Transverse colon (tissue), 4 donors: ENCODE measurements at regions not wholly inside any gene's neighbourhood (a gene's known extent, or its start where the extent isn't known, plus 50 kb on each side); places are given as distances from the start of the nearest gene placed in this dataset.

Experiments
- DNase-seq: peaks from one replicate; pipeline ENCODE4 v3.0.0-alpha.2; 2019
- H3K27ac ChIP-seq, 4 donors: fragments of 200-600 bp; sonication (generic); 2 replicates each; pipeline ENCODE4 v1.5.1; 2016 to 2018; ENCODE audit warnings: inconsistent platforms in 4 of 4
- H3K27me3 ChIP-seq: fragments of 200-600 bp; sonication (generic); 2 replicates; pipeline ENCODE4 v1.5.1; 2017; ENCODE audit warnings: inconsistent platforms
- H3K36me3 ChIP-seq, 4 donors: fragments of 200-600 bp; sonication (generic); 2 replicates each; pipeline ENCODE4 v1.5.1; 2017 to 2019; ENCODE audit warnings: inconsistent platforms in 4 of 4
- H3K4me1 ChIP-seq, 4 donors: fragments of 200-600 bp; sonication (generic); 2 replicates each; pipeline ENCODE4 v1.5.1; 2017 to 2020; ENCODE audit warnings: inconsistent platforms in 4 of 4
- H3K4me3 ChIP-seq, 4 donors: fragments of 200-600 bp; sonication (generic); 1 replicate in 1 of 4; 2 replicates in 3 of 4; pipeline versions ENCODE4 v1.5.1 to v1.6.1; 2017 to 2019; ENCODE audit warnings: inconsistent platforms in 4 of 4
- H3K9me3 ChIP-seq, 2 donors: fragments of 200-600 bp; sonication (generic); 2 replicates each; pipeline ENCODE4 v1.5.1; 2017 to 2019; ENCODE audit warnings: inconsistent platforms in 2 of 2
- EP300 ChIP-seq: sonication (generic); formaldehyde crosslinking; IDR thresholded peaks from one replicate; pipeline ENCODE4 v1.6.1; 2017; ENCODE audit warnings: antibody characterized with exemption, low read depth
- POLR2A ChIP-seq: fragments of 450-650 bp; IDR thresholded peaks from one replicate; pipeline ENCODE4 v1.6.1; 2016; ENCODE audit warnings: antibody characterized with exemption, mild to moderate bottlenecking, moderate library complexity
- POLR2AphosphoS5 ChIP-seq, 3 donors: sonication (generic); formaldehyde crosslinking; IDR thresholded peaks; one replicate each; pipeline ENCODE4 v1.6.1; 2016; ENCODE audit warnings: antibody characterized with exemption in 3 of 3
- WGBS, 2 donors: methylation state at CpG; one replicate each; pipeline ENCODE4 v1.1.5; 2018; ENCODE audit warnings: low coverage in 1 of 2; 5-methylcytosine and 5-hydroxymethylcytosine counted together
- in situ Hi-C, 4 donors: fragments of 200-750 bp; cut with MboI; loops; one replicate each; pipeline versions ENCODE4 v1.15.0 to v1.15.1; 2017; ENCODE audit warnings: low sequenced_read_pairs in 3 of 4, low pct_ligation_motif_present in 1 of 4, low pct_unique_long_range_greater_than_20kb in 1 of 4
- intact Hi-C: fragments of 100-400 bp; cut with DNase I; formaldehyde crosslinking; loops from one replicate; pipeline ENCODE4 v1.15.1; 2023; ENCODE audit warnings: low total_unique reads
- TF ChIP-seq, protein P1 (sequence below), 5 experiments: fragments of 200-600 bp in 3 of 5; fragments of 450-650 bp in 2 of 5; sonication (generic) in 3 of 5; IDR thresholded peaks; 1 replicate in 2 of 5; 2 replicates in 3 of 5; pipeline ENCODE4 v1.5.1; 2016 to 2017; ENCODE audit warnings: antibody characterized with exemption in 5 of 5, inconsistent platforms in 3 of 5, mild to moderate bottlenecking in 2 of 5, moderate library complexity in 1 of 5

DNA sequence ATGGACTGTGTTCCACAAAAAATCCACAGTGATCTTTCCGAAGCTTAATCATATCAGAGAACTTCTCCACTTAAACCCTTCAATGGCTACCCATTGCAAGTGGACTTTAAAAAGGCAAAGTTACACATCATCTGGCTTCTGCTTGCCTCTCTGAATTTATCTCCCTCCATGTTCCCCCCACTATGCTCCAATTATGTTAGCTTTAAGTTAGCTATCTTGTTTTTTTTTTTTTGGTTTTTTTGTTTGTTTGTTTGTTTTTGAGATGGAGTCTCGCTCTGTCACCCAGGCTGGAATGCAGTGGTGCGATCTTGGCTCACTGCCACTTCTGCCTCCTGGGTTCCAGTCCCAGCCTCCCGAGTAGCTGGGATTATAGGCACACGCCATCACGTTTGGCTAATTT is 166.4 kb upstream of the ADGRL2 start:
- 90 to 96% methylated on average over 5 to 6 of the region's 6 CpGs for WGBS, 2 donors
- Histone ChIP-seq H3K9me3 (no peaks in the 10 kb centered on the region), H3K36me3 (no peaks in the 10 kb centered on the region), H3K27me3 (no peaks in the 10 kb centered on the region), H3K27ac (no peak overlapping the region), H3K4me3 (no peak overlapping the region), H3K4me1 (no peaks in the 10 kb centered on the region)
- in situ Hi-C loops (no loop called here), intact Hi-C loops (no loop called here)
- DNase-seq = no peak
- TF ChIP-seq POLR2AphosphoS5 (IDR thresholded peaks at IDR 0.05) (no peak), POLR2A (no peak), EP300 (no peak)
- TF ChIP-seq, protein P1, sequence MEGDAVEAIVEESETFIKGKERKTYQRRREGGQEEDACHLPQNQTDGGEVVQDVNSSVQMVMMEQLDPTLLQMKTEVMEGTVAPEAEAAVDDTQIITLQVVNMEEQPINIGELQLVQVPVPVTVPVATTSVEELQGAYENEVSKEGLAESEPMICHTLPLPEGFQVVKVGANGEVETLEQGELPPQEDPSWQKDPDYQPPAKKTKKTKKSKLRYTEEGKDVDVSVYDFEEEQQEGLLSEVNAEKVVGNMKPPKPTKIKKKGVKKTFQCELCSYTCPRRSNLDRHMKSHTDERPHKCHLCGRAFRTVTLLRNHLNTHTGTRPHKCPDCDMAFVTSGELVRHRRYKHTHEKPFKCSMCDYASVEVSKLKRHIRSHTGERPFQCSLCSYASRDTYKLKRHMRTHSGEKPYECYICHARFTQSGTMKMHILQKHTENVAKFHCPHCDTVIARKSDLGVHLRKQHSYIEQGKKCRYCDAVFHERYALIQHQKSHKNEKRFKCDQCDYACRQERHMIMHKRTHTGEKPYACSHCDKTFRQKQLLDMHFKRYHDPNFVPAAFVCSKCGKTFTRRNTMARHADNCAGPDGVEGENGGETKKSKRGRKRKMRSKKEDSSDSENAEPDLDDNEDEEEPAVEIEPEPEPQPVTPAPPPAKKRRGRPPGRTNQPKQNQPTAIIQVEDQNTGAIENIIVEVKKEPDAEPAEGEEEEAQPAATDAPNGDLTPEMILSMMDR (IDR thresholded peaks at IDR 0.05) = no peak

DNA sequence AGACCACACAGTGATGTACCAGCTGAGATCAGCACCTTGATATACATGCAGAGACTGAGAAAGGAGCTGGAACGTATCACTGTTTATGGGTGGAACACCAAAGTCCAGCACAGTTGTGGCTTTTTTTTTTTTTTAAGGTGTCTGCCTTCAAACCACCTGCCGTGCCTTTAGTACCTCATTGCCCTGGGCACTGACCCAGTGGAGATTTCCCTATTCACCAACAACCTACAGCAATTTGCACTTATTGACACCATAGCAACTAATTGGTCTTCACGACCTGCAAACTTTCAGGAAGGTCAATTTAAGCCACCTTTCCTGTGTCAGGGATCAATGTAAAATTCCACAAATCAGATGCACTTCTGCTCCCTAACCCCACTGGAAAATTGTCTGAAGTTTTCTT is 181.6 kb upstream of the ADGRL2 start:
- in situ Hi-C loops (no loop called here), intact Hi-C loops (no loop called here)
- Histone ChIP-seq H3K4me3 (no peak overlapping the region), H3K9me3 (no peaks in the 10 kb centered on the region), H3K27me3 (no peaks in the 10 kb centered on the region), H3K36me3 (no peaks in the 10 kb centered on the region), H3K4me1 (no peaks in the 10 kb centered on the region), H3K27ac (no peak overlapping the region)
- no peak for DNase-seq
- no peak for TF ChIP-seq POLR2A
- no peak for TF ChIP-seq EP300
- TF ChIP-seq POLR2AphosphoS5 (IDR thresholded peaks at IDR 0.05) = no peak
- TF ChIP-seq, protein P1 (IDR thresholded peaks at IDR 0.05) = no peak
- WGBS, 2 donors = 26 to 33% methylated on average over 3 of the region's 3 CpGs

DNA sequence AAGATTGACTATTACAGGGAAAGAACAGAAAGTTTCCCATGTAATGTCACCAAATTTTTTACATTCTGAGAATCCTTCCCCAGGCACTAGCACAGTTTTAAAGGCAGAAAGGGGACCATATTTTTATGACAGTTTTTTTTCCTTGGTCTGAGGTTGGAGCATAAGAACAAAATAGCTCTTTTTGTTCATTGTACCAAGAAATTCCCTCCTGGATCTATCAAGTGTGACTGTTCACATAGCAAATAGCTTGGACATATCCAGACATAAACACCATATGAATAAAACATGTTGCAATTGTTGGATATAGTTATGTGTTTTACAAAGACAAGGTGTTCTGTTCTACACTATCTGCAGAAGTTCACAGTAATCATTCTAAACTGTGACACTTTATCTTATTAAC is 182.4 kb upstream of the ADGRL2 start:
- Histone ChIP-seq H3K9me3 (no peaks in the 10 kb centered on the region), H3K27me3 (no peaks in the 10 kb centered on the region), H3K4me3 (no peak overlapping the region), H3K36me3 (no peaks in the 10 kb centered on the region), H3K4me1 (no peaks in the 10 kb centered on the region), H3K27ac (no peak overlapping the region)
- in situ Hi-C loops (no loop called here), intact Hi-C loops (no loop called here)
- TF ChIP-seq, protein P1 (IDR thresholded peaks at IDR 0.05) = no peak
- TF ChIP-seq POLR2A (no peak), EP300 (no peak), POLR2AphosphoS5 (IDR thresholded peaks at IDR 0.05) (no peak)
- no peak for DNase-seq

DNA sequence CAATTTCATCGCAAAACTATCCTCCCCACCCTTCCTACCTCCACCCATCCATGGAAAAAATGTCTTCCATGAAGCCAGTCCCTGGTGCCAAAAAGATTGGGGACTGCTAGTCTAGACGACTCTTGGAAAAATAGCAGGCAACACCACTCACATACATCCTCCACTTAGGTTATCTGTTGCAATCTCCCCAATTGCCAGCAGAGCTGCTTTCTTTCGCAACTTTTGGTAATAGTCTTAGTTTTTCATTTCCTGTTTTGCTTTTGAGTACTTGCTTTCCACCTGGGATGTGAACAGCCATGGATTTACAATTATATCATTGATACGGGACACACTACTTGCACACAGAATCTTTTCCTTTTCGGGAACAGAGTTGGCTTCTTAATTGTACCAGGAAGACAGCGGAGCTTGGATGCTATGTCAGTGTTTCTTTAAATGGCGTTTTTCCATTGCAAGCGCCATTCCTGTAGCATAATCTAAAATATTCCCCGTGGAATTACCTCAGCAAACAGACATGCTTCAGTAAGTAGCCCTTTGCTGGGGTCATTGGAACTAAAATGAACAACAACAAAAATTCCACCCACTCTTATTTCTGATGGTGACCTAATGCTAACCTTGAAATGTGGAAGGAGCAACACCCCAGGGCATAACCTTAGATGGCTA is 183.3 kb upstream of the ADGRL2 start:
- in situ Hi-C loops = no loop called here
- no peak overlapping the region for H3K4me3 ChIP-seq

More for the DNA sequence above, 183.3 kb upstream of the ADGRL2 start:
- no peak for DNase-seq
- H3K4me1 ChIP-seq = no peaks in the 10 kb centered on the region
- TF ChIP-seq, protein P1 (IDR thresholded peaks at IDR 0.05) = no peak
- TF ChIP-seq EP300 = no peak
- no peak for TF ChIP-seq POLR2AphosphoS5 (IDR thresholded peaks at IDR 0.05)
- TF ChIP-seq POLR2A = no peak
- H3K27me3 ChIP-seq = no peaks in the 10 kb centered on the region
- H3K27ac ChIP-seq = no peak overlapping the region
- WGBS, 2 donors = 78 to 80% methylated on average over 8 to 9 of the region's 9 CpGs
- H3K36me3 ChIP-seq = no peaks in the 10 kb centered on the region
- H3K9me3 ChIP-seq = no peaks in the 10 kb centered on the region
- intact Hi-C loops = no loop called here
